IgD-negative memory B cell (primary cell): ENCODE measurements at regions not wholly inside any gene's neighbourhood (a gene's known extent, or its start where the extent isn't known, plus 50 kb on each side); places are given as distances from the start of the nearest gene placed in this dataset.

Experiments
- H3K27ac Mint-ChIP-seq, 3 donors: one replicate each; pipeline ENCODE4 v1.8.0; 2020 to 2022; ENCODE audit warnings: mild to moderate bottlenecking in 3 of 3, mixed read lengths in 3 of 3, moderate library complexity in 1 of 3
- H3K27me3 Mint-ChIP-seq: one replicate; pipeline ENCODE4 v1.8.0; 2021; ENCODE audit warnings: mixed read lengths
- H3K36me3 Mint-ChIP-seq: one replicate; pipeline ENCODE4 v1.8.0; 2020; ENCODE audit warnings: mild to moderate bottlenecking, mixed read lengths
- H3K4me1 Mint-ChIP-seq, 3 donors: one replicate each; pipeline ENCODE4 v1.8.0; 2020 to 2022; ENCODE audit warnings: mixed read lengths in 3 of 3, mild to moderate bottlenecking in 1 of 3
- H3K4me3 Mint-ChIP-seq, 4 donors: one replicate each; pipeline ENCODE4 v1.8.0; 2020 to 2022; ENCODE audit warnings: mild to moderate bottlenecking in 4 of 4, mixed read lengths in 4 of 4, moderate library complexity in 3 of 4
- H3K9me3 Mint-ChIP-seq, 3 donors: one replicate each; pipeline ENCODE4 v1.8.0; 2020 to 2021; ENCODE audit warnings: mixed read lengths in 3 of 3, mild to moderate bottlenecking in 1 of 3

GRCh38 chr13:67880916-67881315 is 650.8 kb upstream of the PCDH9 start:
- Mint-ChIP-seq H3K27ac (no peak overlapping the region), H3K9me3 (no peaks in the 10 kb centered on the region), H3K4me1 (no peaks in the 10 kb centered on the region), H3K4me3 (no peak overlapping the region), H3K27me3 (no peaks in the 10 kb centered on the region), H3K36me3 (no peaks in the 10 kb centered on the region)

- H3K27me3 Mint-ChIP-seq: no peaks in the 10 kb centered on the region
- no peak overlapping the region for H3K4me3 Mint-ChIP-seq
- H3K4me1 Mint-ChIP-seq: no peaks in the 10 kb centered on the region
These were observed 648.2 kb upstream of the PCDH9 start for GRCh38 chr13:67878376-67878775.

DNA sequence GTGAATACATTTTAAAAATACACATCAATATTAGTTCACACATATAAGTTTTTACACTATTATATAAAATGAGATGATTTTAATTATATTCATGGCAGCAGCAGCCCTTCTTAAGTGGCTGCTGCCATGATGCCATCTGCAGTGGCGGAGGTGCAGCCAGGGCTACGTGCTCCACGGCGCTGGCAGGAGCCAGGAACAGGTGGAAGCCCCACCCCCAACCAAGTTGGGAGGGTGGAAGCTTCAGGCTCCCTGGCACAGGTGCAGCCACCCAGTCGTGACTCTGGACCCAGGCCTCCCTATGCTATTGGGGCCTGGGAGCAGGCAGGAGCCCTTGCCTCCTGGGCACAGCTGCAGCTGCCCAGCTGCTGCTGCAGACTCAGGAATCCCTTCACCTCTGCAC is 646.9 kb upstream of the PCDH9 start:
- peaks cover 2% of the 10 kb centered on the region for H3K36me3 Mint-ChIP-seq

More at GRCh38 chr13:67878376-67878775, 648.2 kb upstream of the PCDH9 start:
- no peaks in the 10 kb centered on the region for H3K36me3 Mint-ChIP-seq
- H3K27ac Mint-ChIP-seq: no peak overlapping the region
- no peaks in the 10 kb centered on the region for H3K9me3 Mint-ChIP-seq

GRCh38 chr13:67867206-67867605 is 637.1 kb upstream of the PCDH9 start:
- no peak overlapping the region for H3K27ac Mint-ChIP-seq
- no peaks in the 10 kb centered on the region for H3K36me3 Mint-ChIP-seq
- H3K4me1 Mint-ChIP-seq: no peaks in the 10 kb centered on the region
- H3K4me3 Mint-ChIP-seq: no peak overlapping the region
- no peaks in the 10 kb centered on the region for H3K27me3 Mint-ChIP-seq
- H3K9me3 Mint-ChIP-seq: peaks cover 0 to 10% (median 9%) of the 10 kb centered on the region in 3 donors

More for the DNA sequence above, 646.9 kb upstream of the PCDH9 start:
- no peak overlapping the region for H3K4me3 Mint-ChIP-seq
- no peaks in the 10 kb centered on the region for H3K27me3 Mint-ChIP-seq
- H3K27ac Mint-ChIP-seq: no peak overlapping the region
- H3K9me3 Mint-ChIP-seq: no peaks in the 10 kb centered on the region
- H3K4me1 Mint-ChIP-seq: no peaks in the 10 kb centered on the region

DNA sequence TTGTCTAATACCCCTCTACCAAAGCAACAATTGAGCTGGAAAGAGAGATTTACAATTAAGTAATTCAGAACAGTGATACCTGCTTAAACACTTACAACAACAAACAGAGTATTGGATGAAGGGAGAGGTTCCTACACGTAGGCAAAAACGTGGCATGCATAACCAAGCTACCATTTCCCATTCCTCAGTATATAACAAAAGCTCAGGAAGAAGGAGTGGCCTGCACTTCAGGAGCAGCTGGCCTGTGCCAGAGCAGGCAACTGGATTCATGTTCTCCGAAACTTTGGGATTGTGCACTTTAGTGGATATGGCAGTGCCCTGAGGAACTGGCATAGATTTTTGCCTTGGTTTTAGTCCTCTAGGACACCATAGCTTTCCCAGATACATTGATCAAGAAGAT is 630.2 kb upstream of the PCDH9 start:
- peaks cover 0 to 5% (median 2%) of the 10 kb centered on the region in 3 donors for H3K9me3 Mint-ChIP-seq
- H3K27me3 Mint-ChIP-seq: no peaks in the 10 kb centered on the region
- H3K4me1 Mint-ChIP-seq: no peaks in the 10 kb centered on the region
- no peak overlapping the region for H3K27ac Mint-ChIP-seq
- H3K4me3 Mint-ChIP-seq: no peak overlapping the region
- H3K36me3 Mint-ChIP-seq: no peaks in the 10 kb centered on the region

DNA sequence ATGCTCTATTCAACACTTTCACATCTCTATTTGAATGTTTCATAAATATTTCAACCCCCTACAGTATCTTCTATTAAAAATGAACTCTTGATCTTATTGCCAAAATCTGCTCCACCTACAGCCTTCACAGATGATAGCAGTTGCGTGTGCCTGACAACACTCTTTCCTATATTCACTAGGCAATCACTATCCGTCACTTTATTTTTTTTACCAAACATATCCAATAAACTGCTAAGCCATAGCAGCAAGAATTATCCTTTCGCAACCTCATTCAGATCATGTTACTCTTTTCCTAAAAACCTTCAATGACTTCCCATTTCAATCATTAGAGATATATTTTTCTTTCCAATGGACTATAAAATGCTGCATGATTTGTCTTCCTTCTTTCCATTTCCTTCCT is 629.8 kb upstream of the PCDH9 start:
- Mint-ChIP-seq H3K36me3 (no peaks in the 10 kb centered on the region), H3K4me3 (no peak overlapping the region), H3K27me3 (no peaks in the 10 kb centered on the region), H3K9me3 (peaks cover 0 to 5% (median 2%) of the 10 kb centered on the region in 3 donors), H3K4me1 (no peaks in the 10 kb centered on the region), H3K27ac (no peak overlapping the region)

- Mint-ChIP-seq H3K9me3 (peaks cover 0 to 5% (median 2%) of the 10 kb centered on the region in 3 donors), H3K27me3 (no peaks in the 10 kb centered on the region)
These were observed 627.6 kb upstream of the PCDH9 start for GRCh38 chr13:67857581-67858310.

GRCh38 chr13:67856955-67857354 is 626.8 kb upstream of the PCDH9 start:
- Mint-ChIP-seq H3K9me3 (peaks cover 0 to 5% (median 1%) of the 10 kb centered on the region in 3 donors), H3K4me1 (no peaks in the 10 kb centered on the region), H3K27ac (no peak overlapping the region), H3K36me3 (no peaks in the 10 kb centered on the region), H3K27me3 (no peaks in the 10 kb centered on the region), H3K4me3 (no peak overlapping the region)

More at GRCh38 chr13:67857581-67858310, 627.6 kb upstream of the PCDH9 start:
- Mint-ChIP-seq H3K4me1 (no peaks in the 10 kb centered on the region), H3K36me3 (no peaks in the 10 kb centered on the region), H3K27ac (no peak overlapping the region), H3K4me3 (no peak overlapping the region)

GRCh38 chr13:67855741-67856238 is 625.7 kb upstream of the PCDH9 start:
- Mint-ChIP-seq H3K4me1 (no peaks in the 10 kb centered on the region), H3K27me3 (no peaks in the 10 kb centered on the region), H3K9me3 (peaks cover 0 to 5% (median 0%) of the 10 kb centered on the region in 3 donors), H3K4me3 (no peak overlapping the region), H3K36me3 (no peaks in the 10 kb centered on the region), H3K27ac (no peak overlapping the region)

GRCh38 chr13:67854990-67855389 is 624.9 kb upstream of the PCDH9 start:
- no peaks in the 10 kb centered on the region for H3K36me3 Mint-ChIP-seq
- no peak overlapping the region for H3K27ac Mint-ChIP-seq
- H3K27me3 Mint-ChIP-seq: no peaks in the 10 kb centered on the region
- H3K9me3 Mint-ChIP-seq: peaks cover 0 to 3% (median 0%) of the 10 kb centered on the region in 3 donors
- no peaks in the 10 kb centered on the region for H3K4me1 Mint-ChIP-seq
- H3K4me3 Mint-ChIP-seq: no peak overlapping the region

GRCh38 chr13:67844574-67844973 is 614.4 kb upstream of the PCDH9 start:
- H3K9me3 Mint-ChIP-seq: no peaks in the 10 kb centered on the region
- no peaks in the 10 kb centered on the region for H3K4me1 Mint-ChIP-seq
- H3K27me3 Mint-ChIP-seq: no peaks in the 10 kb centered on the region
- no peak overlapping the region for H3K4me3 Mint-ChIP-seq
- H3K27ac Mint-ChIP-seq: no peak overlapping the region
- no peaks in the 10 kb centered on the region for H3K36me3 Mint-ChIP-seq

- H3K4me3 Mint-ChIP-seq: no peak overlapping the region
- no peaks in the 10 kb centered on the region for H3K27me3 Mint-ChIP-seq
- no peaks in the 10 kb centered on the region for H3K4me1 Mint-ChIP-seq
- H3K9me3 Mint-ChIP-seq: no peaks in the 10 kb centered on the region
- no peaks in the 10 kb centered on the region for H3K36me3 Mint-ChIP-seq
- H3K27ac Mint-ChIP-seq: no peak overlapping the region
These were observed 610.9 kb upstream of the PCDH9 start for GRCh38 chr13:67841071-67841470.

DNA sequence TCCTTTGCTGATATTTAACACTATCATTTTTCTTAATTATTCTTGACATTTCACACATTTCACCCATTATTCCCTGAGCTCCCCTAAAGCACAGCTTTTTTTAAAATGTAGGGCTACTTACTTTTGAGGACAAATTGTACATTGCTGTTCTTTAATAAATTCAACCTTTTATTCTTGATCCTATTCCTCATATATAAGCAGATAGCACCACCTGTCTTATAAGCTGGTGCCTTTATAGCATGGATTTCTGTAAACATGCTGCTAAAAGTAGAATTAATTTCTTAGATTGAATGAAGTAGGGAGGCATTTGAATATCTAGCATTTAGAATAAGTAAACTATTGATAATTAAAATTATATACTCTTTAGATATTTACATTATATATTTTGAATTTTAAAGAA is 603.4 kb upstream of the PCDH9 start:
- H3K27me3 Mint-ChIP-seq: no peaks in the 10 kb centered on the region
- H3K27ac Mint-ChIP-seq: no peak overlapping the region
- H3K4me3 Mint-ChIP-seq: no peak overlapping the region
- H3K4me1 Mint-ChIP-seq: no peaks in the 10 kb centered on the region
- peaks cover 0 to 4% (median 3%) of the 10 kb centered on the region in 3 donors for H3K9me3 Mint-ChIP-seq
- no peaks in the 10 kb centered on the region for H3K36me3 Mint-ChIP-seq

- Mint-ChIP-seq H3K4me3 (no peak overlapping the region), H3K27ac (no peak overlapping the region), H3K9me3 (peaks cover 0 to 5% (median 4%) of the 10 kb centered on the region in 3 donors), H3K27me3 (no peaks in the 10 kb centered on the region), H3K4me1 (no peaks in the 10 kb centered on the region), H3K36me3 (no peaks in the 10 kb centered on the region)
These were observed 599.5 kb upstream of the PCDH9 start for GRCh38 chr13:67829641-67830040.

GRCh38 chr13:67827992-67828391 is 597.9 kb upstream of the PCDH9 start:
- Mint-ChIP-seq H3K9me3 (peaks cover 0 to 6% (median 5%) of the 10 kb centered on the region in 3 donors), H3K4me1 (no peaks in the 10 kb centered on the region), H3K27ac (no peak overlapping the region), H3K36me3 (no peaks in the 10 kb centered on the region), H3K27me3 (no peaks in the 10 kb centered on the region), H3K4me3 (no peak overlapping the region)

DNA sequence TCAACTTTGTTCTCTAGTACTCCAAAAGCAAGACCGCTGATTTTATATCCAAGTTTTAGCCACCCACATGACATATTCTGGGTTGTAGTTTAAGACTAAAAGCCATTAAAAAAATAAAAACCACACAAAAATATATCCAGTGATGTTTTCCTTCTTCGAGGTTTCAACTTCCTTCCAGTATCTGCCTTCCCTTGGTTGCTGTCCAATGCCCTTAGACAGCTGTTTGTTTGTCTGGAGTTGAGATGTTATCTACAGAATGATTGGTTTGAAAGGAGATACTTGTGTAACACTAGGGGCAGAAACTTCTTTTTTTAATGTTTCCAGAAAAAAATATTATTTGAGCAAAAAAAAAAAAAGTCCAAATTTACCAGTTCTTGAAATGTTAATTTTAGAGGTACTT is 591.5 kb upstream of the PCDH9 start:
- H3K4me1 Mint-ChIP-seq: no peaks in the 10 kb centered on the region
- H3K36me3 Mint-ChIP-seq: no peaks in the 10 kb centered on the region
- no peak overlapping the region for H3K27ac Mint-ChIP-seq
- H3K27me3 Mint-ChIP-seq: no peaks in the 10 kb centered on the region
- no peak overlapping the region for H3K4me3 Mint-ChIP-seq
- H3K9me3 Mint-ChIP-seq: peaks cover 0 to 8% (median 3%) of the 10 kb centered on the region in 3 donors
